Activated CD8-positive, alpha-beta T cell treated with anti-CD3 and anti-CD28 coated beads, Interleukin-2, amount 10 ng/mL, durations not matched to agents 7 days and 5 days (primary cell): ENCODE measurements at regions not wholly inside any gene's neighbourhood (a gene's known extent, or its start where the extent isn't known, plus 50 kb on each side); places are given as distances from the start of the nearest gene placed in this dataset.

Source experiments
- ATAC-seq: fragments of 150-1000 bp; cut with Tn5 transposase; one replicate; pipeline ENCODE4 v1.10.0; 2021; ENCODE audit warnings: moderate library complexity
- CTCF ChIA-PET: fragments of 350-600 bp; sonication (Branson Sonifier 250); formaldehyde crosslinking; loops from one replicate; lab custom pipeline; 2021; ENCODE audit warnings: antibody characterized with exemption; lab: Charles Lee
- POLR2A ChIA-PET: fragments of 350-600 bp; sonication (Branson Sonifier 250); formaldehyde crosslinking; loops from one replicate; lab custom pipeline; 2021; ENCODE audit warnings: antibody characterized with exemption; lab: Charles Lee
- DNase-seq: peaks from one replicate; pipeline ENCODE4 v3.0.0-alpha.2; 2020
- H3K27ac Mint-ChIP-seq: one replicate; pipeline ENCODE4 v1.8.0; 2021; ENCODE audit warnings: mild to moderate bottlenecking, mixed read lengths
- H3K27me3 Mint-ChIP-seq: one replicate; pipeline ENCODE4 v1.8.0; 2021; ENCODE audit warnings: low read depth, mixed read lengths
- H3K36me3 Mint-ChIP-seq: one replicate; pipeline ENCODE4 v1.8.0; 2021; ENCODE audit warnings: low read depth, mixed read lengths
- H3K4me1 Mint-ChIP-seq: one replicate; pipeline ENCODE4 v1.8.0; 2021; ENCODE audit warnings: low read depth, mixed read lengths
- H3K4me3 Mint-ChIP-seq: one replicate; pipeline ENCODE4 v1.8.0; 2021; ENCODE audit warnings: mild to moderate bottlenecking, mixed read lengths
- H3K9me3 Mint-ChIP-seq: one replicate; pipeline ENCODE4 v1.8.0; 2022; ENCODE audit warnings: mixed read lengths; ENCODE audit not compliant: insufficient read depth

GRCh38 chr21:43308101-43308814, 118.7 kb downstream of the SIK1 start:
- ATAC-seq (no peak), DNase-seq (no peak)
- Mint-ChIP-seq H3K27ac (no peak overlapping the region), H3K4me1 (peaks cover 42% of the 10 kb centered on the region), H3K4me3 (no peak overlapping the region), H3K9me3 (no peaks in the 10 kb centered on the region), H3K36me3 (no peaks in the 10 kb centered on the region), H3K27me3 (no peaks in the 10 kb centered on the region)
- CTCF ChIA-PET, result no interaction called here
- POLR2A ChIA-PET, result no interaction called here

GRCh38 chr21:43307677-43308070, 119.3 kb downstream of the SIK1 start:
- POLR2A ChIA-PET, result no interaction called here
- peaks cover 37% of the 10 kb centered on the region for H3K4me1 Mint-ChIP-seq
- DNase-seq (no peak), ATAC-seq (no peak)
- H3K27me3 Mint-ChIP-seq, result no peaks in the 10 kb centered on the region
- CTCF ChIA-PET, result no interaction called here
- H3K9me3 Mint-ChIP-seq, result no peaks in the 10 kb centered on the region
- no peaks in the 10 kb centered on the region for H3K36me3 Mint-ChIP-seq
- no peak overlapping the region for H3K4me3 Mint-ChIP-seq
- H3K27ac Mint-ChIP-seq, result no peak overlapping the region

GRCh38 chr21:43306911-43307676, 119.8 kb downstream of the SIK1 start:
- Mint-ChIP-seq H3K4me3 (no peak overlapping the region), H3K4me1 (peaks cover 32% of the 10 kb centered on the region), H3K36me3 (no peaks in the 10 kb centered on the region), H3K27ac (peak overlapping the region; percentile 39), H3K27me3 (no peaks in the 10 kb centered on the region), H3K9me3 (no peaks in the 10 kb centered on the region)
- ATAC-seq (no peak), DNase-seq (no peak)
- ChIA-PET CTCF (no interaction called here), POLR2A (no interaction called here)

- POLR2A ChIA-PET, result no interaction called here
Measured at GRCh38 chr21:43306391-43306790, 120.5 kb downstream of the SIK1 start.

GRCh38 chr21:43305811-43306311, 121.1 kb downstream of the SIK1 start:
- H3K27me3 Mint-ChIP-seq, result no peaks in the 10 kb centered on the region
- peaks cover 20% of the 10 kb centered on the region for H3K4me1 Mint-ChIP-seq
- DNase-seq, result no peak
- no peaks in the 10 kb centered on the region for H3K9me3 Mint-ChIP-seq
- ChIA-PET CTCF (no interaction called here), POLR2A (no interaction called here)
- no peak overlapping the region for H3K27ac Mint-ChIP-seq
- no peaks in the 10 kb centered on the region for H3K36me3 Mint-ChIP-seq
- no peak for ATAC-seq
- H3K4me3 Mint-ChIP-seq, result no peak overlapping the region

More at GRCh38 chr21:43306391-43306790, 120.5 kb downstream of the SIK1 start:
- DNase-seq (no peak), ATAC-seq (no peak)
- CTCF ChIA-PET, result no interaction called here
- no peak overlapping the region for H3K27ac Mint-ChIP-seq
- H3K36me3 Mint-ChIP-seq, result no peaks in the 10 kb centered on the region
- H3K4me1 Mint-ChIP-seq, result peaks cover 25% of the 10 kb centered on the region
- no peak overlapping the region for H3K4me3 Mint-ChIP-seq
- H3K27me3 Mint-ChIP-seq, result no peaks in the 10 kb centered on the region
- no peaks in the 10 kb centered on the region for H3K9me3 Mint-ChIP-seq

GRCh38 chr21:43305336-43305665, 121.6 kb downstream of the SIK1 start:
- no peak overlapping the region for H3K27ac Mint-ChIP-seq
- H3K4me3 Mint-ChIP-seq, result no peak overlapping the region
- CTCF ChIA-PET, result no interaction called here
- H3K36me3 Mint-ChIP-seq, result no peaks in the 10 kb centered on the region
- DNase-seq, result no peak
- H3K4me1 Mint-ChIP-seq, result peaks cover 17% of the 10 kb centered on the region
- ATAC-seq, result no peak
- POLR2A ChIA-PET, result no interaction called here
- H3K9me3 Mint-ChIP-seq, result no peaks in the 10 kb centered on the region
- H3K27me3 Mint-ChIP-seq, result no peaks in the 10 kb centered on the region

GRCh38 chr21:43304621-43305335, 122.2 kb downstream of the SIK1 start:
- Mint-ChIP-seq H3K9me3 (no peaks in the 10 kb centered on the region), H3K27ac (no peak overlapping the region), H3K4me3 (no peak overlapping the region), H3K4me1 (peaks cover 17% of the 10 kb centered on the region), H3K27me3 (no peaks in the 10 kb centered on the region), H3K36me3 (no peaks in the 10 kb centered on the region)
- CTCF ChIA-PET, result no interaction called here
- DNase-seq, result no peak
- POLR2A ChIA-PET, result no interaction called here
- no peak for ATAC-seq

- Mint-ChIP-seq H3K36me3 (no peaks in the 10 kb centered on the region), H3K27ac (no peak overlapping the region), H3K27me3 (no peaks in the 10 kb centered on the region), H3K9me3 (no peaks in the 10 kb centered on the region), H3K4me3 (no peak overlapping the region), H3K4me1 (peaks cover 17% of the 10 kb centered on the region)
- no peak for ATAC-seq
- ChIA-PET POLR2A (no interaction called here), CTCF (no interaction called here)
- no peak for DNase-seq
Measured at GRCh38 chr21:43304206-43304605, 122.7 kb downstream of the SIK1 start.

GRCh38 chr21:43303275-43304178, 123.4 kb downstream of the SIK1 start:
- Mint-ChIP-seq H3K27me3 (no peaks in the 10 kb centered on the region), H3K36me3 (no peaks in the 10 kb centered on the region), H3K4me3 (no peak overlapping the region), H3K27ac (no peak overlapping the region), H3K9me3 (no peaks in the 10 kb centered on the region), H3K4me1 (peaks cover 17% of the 10 kb centered on the region)
- POLR2A ChIA-PET, result no interaction called here
- ATAC-seq (no peak), DNase-seq (no peak)
- CTCF ChIA-PET, result no interaction called here

- no peak overlapping the region for H3K4me3 Mint-ChIP-seq
- no peaks in the 10 kb centered on the region for H3K36me3 Mint-ChIP-seq
- POLR2A ChIA-PET, result no interaction called here
- CTCF ChIA-PET, result no interaction called here
- no peaks in the 10 kb centered on the region for H3K27me3 Mint-ChIP-seq
- H3K9me3 Mint-ChIP-seq, result no peaks in the 10 kb centered on the region
- ATAC-seq, result no peak
- H3K27ac Mint-ChIP-seq, result no peak overlapping the region
- H3K4me1 Mint-ChIP-seq, result peaks cover 14% of the 10 kb centered on the region
- DNase-seq, result no peak
Measured at GRCh38 chr21:43302769-43303168, 124.2 kb downstream of the SIK1 start.

- no peak for DNase-seq
- Mint-ChIP-seq H3K27ac (no peak overlapping the region), H3K4me3 (no peak overlapping the region), H3K4me1 (peaks cover 10% of the 10 kb centered on the region), H3K36me3 (no peaks in the 10 kb centered on the region), H3K9me3 (no peaks in the 10 kb centered on the region), H3K27me3 (no peaks in the 10 kb centered on the region)
- ChIA-PET CTCF (no interaction called here), POLR2A (no interaction called here)
- no peak for ATAC-seq
Measured at GRCh38 chr21:43302062-43302700, 124.8 kb downstream of the SIK1 start.
